SK-N-SH (cell line): ENCODE measurements at regions not wholly inside any gene's neighbourhood (a gene's known extent, or its start where the extent isn't known, plus 50 kb on each side); places are given as distances from the start of the nearest gene placed in this dataset.

ENCODE experiments used
- CTCF ChIP-seq: fragments of 200-600 bp; sonication (generic); IDR thresholded peaks from 2 replicates; pipeline ENCODE4 v1.6.1; 2017; ENCODE audit warnings: antibody characterized with exemption, mild to moderate bottlenecking, moderate library complexity
- RAD21 ChIP-seq: IDR thresholded peaks from 2 replicates; pipeline ENCODE4 v1.6.1; 2012; ENCODE audit warnings: mild to moderate bottlenecking, low read length
- REST ChIP-seq: IDR thresholded peaks from 2 replicates; pipeline ENCODE4 v1.6.1; 2012; ENCODE audit warnings: mild to moderate bottlenecking, low read depth, low read length, moderate library complexity
- USF1 ChIP-seq: IDR thresholded peaks from 2 replicates; pipeline ENCODE4 v1.4.0; 2012; ENCODE audit warnings: low read depth, borderline replicate concordance
- ZBTB33 ChIP-seq: IDR thresholded peaks from 2 replicates; pipeline ENCODE4 v1.4.0; 2012; ENCODE audit warnings: low read depth, borderline replicate concordance

- TF ChIP-seq USF1 (no peak), RAD21 (no peak), CTCF (no peak), REST (no peak), ZBTB33 (no peak)
Observed at GRCh38 chr10:44552726-44553125, 167.8 kb upstream of the CXCL12 start.
